Colonic mucosa (tissue), 4 donors: ENCODE measurements at regions not wholly inside any gene's neighbourhood (a gene's known extent, or its start where the extent isn't known, plus 50 kb on each side); places are given as distances from the start of the nearest gene placed in this dataset.
A peak's percentile ranks its signal among the peaks of the same experiment; 100 is the strongest.

Experiments
- DNase-seq: peaks from one replicate; pipeline ENCODE4 v3.0.0-alpha.2; 2020
- H3K27ac ChIP-seq: fragments of 200-600 bp; one replicate; pipeline ENCODE4 v1.8.0; 2021
- H3K27me3 ChIP-seq: fragments of 200-600 bp; one replicate; pipeline ENCODE4 v1.8.0; 2021
- H3K36me3 ChIP-seq: fragments of 200-600 bp; one replicate; pipeline ENCODE4 v1.8.0; 2021
- H3K4me1 ChIP-seq: fragments of 200-600 bp; one replicate; pipeline ENCODE4 v1.8.0; 2021; ENCODE audit warnings: mild to moderate bottlenecking
- H3K4me3 ChIP-seq: fragments of 200-600 bp; one replicate; pipeline ENCODE4 v1.8.0; 2021
- H3K9ac ChIP-seq, 2 donors: one replicate each; pipeline ENCODE4 v1.7.0; 2013; ENCODE audit warnings: control low read depth in 2 of 2, low read depth in 2 of 2, low read length in 2 of 2
- H3K9me3 ChIP-seq: fragments of 200-600 bp; one replicate; pipeline ENCODE4 v1.8.0; 2021
- intact Hi-C: fragments of 100-400 bp; cut with DNase I; formaldehyde crosslinking; loops from one replicate; pipeline ENCODE4 v1.14.1; 2022
- TF ChIP-seq, protein P1 (sequence below): fragments of 200-600 bp; IDR thresholded peaks from one replicate; pipeline ENCODE4 v1.8.0; 2022; ENCODE audit warnings: antibody characterized with exemption, mild to moderate bottlenecking
- donor health status: healthy.
- donor health status: DM: no; HTN: no; CAD: no.
- donor health status: DM: no; HTN: no; CAD: no.

DNA sequence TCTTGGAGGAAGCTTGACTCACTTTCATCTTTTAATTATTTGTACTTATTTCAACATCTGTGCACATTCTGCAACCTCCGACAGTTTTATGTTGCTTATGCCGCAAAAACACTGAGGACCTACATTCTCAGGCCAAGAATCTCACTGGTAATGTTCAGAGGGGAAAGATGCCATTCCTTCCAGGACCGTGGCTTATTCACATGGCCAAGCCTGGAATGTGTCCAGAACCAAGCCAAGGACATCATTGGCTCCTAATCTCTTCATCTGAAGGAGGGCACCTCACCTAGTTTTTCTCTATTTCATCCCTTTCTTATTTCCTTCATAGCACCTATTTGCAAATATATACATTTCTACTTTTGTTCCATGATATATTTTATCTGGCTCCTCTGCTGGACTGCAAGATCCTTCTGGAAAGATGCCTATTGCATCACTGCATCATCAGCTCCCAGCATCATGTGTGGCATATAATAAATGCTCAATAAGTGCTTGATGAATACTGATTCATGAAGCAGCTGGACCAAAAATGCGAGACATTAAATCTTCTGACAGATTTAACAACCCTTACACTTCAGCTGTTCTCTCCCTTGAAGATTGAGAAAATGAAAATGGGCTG is 377.1 kb downstream of the TNS1 start:
- Histone ChIP-seq H3K4me3 (no peak overlapping the region), H3K4me1 (no peaks in the 10 kb centered on the region), H3K9me3 (no peaks in the 10 kb centered on the region), H3K27me3 (no peaks in the 10 kb centered on the region), H3K36me3 (no peaks in the 10 kb centered on the region), H3K27ac (no peak overlapping the region), H3K9ac (no peak overlapping the region)
- no peak for DNase-seq
- intact Hi-C loops: no loop called here
- TF ChIP-seq, protein P1, sequence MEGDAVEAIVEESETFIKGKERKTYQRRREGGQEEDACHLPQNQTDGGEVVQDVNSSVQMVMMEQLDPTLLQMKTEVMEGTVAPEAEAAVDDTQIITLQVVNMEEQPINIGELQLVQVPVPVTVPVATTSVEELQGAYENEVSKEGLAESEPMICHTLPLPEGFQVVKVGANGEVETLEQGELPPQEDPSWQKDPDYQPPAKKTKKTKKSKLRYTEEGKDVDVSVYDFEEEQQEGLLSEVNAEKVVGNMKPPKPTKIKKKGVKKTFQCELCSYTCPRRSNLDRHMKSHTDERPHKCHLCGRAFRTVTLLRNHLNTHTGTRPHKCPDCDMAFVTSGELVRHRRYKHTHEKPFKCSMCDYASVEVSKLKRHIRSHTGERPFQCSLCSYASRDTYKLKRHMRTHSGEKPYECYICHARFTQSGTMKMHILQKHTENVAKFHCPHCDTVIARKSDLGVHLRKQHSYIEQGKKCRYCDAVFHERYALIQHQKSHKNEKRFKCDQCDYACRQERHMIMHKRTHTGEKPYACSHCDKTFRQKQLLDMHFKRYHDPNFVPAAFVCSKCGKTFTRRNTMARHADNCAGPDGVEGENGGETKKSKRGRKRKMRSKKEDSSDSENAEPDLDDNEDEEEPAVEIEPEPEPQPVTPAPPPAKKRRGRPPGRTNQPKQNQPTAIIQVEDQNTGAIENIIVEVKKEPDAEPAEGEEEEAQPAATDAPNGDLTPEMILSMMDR: no peak

- H3K9me3 ChIP-seq: no peaks in the 10 kb centered on the region
- H3K27ac ChIP-seq: peak overlapping the region; percentile 11
- H3K4me1 ChIP-seq: no peaks in the 10 kb centered on the region
- H3K27me3 ChIP-seq: no peaks in the 10 kb centered on the region
- intact Hi-C loops: no loop called here
- TF ChIP-seq, protein P1: no peak
- no peak overlapping the region for H3K9ac ChIP-seq
- DNase-seq: no peak
- no peak overlapping the region for H3K4me3 ChIP-seq
- H3K36me3 ChIP-seq: no peaks in the 10 kb centered on the region
Measured at GRCh38 chr2:217623281-217623912, 379.4 kb downstream of the TNS1 start.

GRCh38 chr2:217622205-217623060 is 380.4 kb downstream of the TNS1 start:
- DNase-seq: no peak
- intact Hi-C loops: no loop called here
- Histone ChIP-seq H3K4me1 (no peaks in the 10 kb centered on the region), H3K27me3 (no peaks in the 10 kb centered on the region), H3K4me3 (no peak overlapping the region), H3K9ac (no peak overlapping the region), H3K36me3 (no peaks in the 10 kb centered on the region), H3K27ac (peak overlapping the region; percentile 11), H3K9me3 (no peaks in the 10 kb centered on the region)
- TF ChIP-seq, protein P1: no peak

DNA sequence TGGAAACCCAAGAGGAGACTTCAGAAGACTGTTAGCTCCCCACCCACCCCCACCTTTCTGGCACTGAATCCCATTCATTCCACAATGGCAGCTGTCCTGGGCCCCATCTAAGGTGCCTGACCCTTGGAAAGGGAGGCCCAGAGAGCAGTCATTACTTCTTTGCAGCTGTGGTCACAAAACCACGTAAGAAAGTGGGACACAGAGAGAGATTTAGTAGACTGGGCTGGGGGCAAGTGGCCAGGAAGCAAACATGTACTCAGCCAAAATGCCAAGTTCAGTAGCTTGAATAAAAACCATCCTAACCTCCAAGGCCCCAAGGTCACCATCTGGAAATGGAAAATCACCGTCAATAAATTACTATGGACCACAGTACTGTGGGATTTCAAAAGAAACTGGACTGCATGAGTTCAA is 381.4 kb downstream of the TNS1 start:
- H3K4me3 ChIP-seq: no peak overlapping the region
- no peak for DNase-seq
- H3K9ac ChIP-seq: no peak overlapping the region
- no peaks in the 10 kb centered on the region for H3K36me3 ChIP-seq
- TF ChIP-seq, protein P1: no peak
- peak overlapping the region; percentile 27 for H3K27ac ChIP-seq
- H3K27me3 ChIP-seq: no peaks in the 10 kb centered on the region
- intact Hi-C loops: no loop called here
- H3K9me3 ChIP-seq: no peaks in the 10 kb centered on the region
- H3K4me1 ChIP-seq: no peaks in the 10 kb centered on the region

GRCh38 chr2:217618744-217619143 is 384.1 kb downstream of the TNS1 start:
- Histone ChIP-seq H3K4me1 (no peaks in the 10 kb centered on the region), H3K4me3 (no peak overlapping the region), H3K27me3 (no peaks in the 10 kb centered on the region), H3K36me3 (no peaks in the 10 kb centered on the region), H3K9ac (no peak overlapping the region), H3K27ac (no peak overlapping the region), H3K9me3 (no peaks in the 10 kb centered on the region)
- intact Hi-C loops: no loop called here
- TF ChIP-seq, protein P1: no peak
- DNase-seq: no peak
